ENCODE measurements at regions not wholly inside any gene's neighbourhood (a gene's known extent, or its start where the extent isn't known, plus 50 kb on each side); places are given as distances from the start of the nearest gene placed in this dataset.

DNA sequence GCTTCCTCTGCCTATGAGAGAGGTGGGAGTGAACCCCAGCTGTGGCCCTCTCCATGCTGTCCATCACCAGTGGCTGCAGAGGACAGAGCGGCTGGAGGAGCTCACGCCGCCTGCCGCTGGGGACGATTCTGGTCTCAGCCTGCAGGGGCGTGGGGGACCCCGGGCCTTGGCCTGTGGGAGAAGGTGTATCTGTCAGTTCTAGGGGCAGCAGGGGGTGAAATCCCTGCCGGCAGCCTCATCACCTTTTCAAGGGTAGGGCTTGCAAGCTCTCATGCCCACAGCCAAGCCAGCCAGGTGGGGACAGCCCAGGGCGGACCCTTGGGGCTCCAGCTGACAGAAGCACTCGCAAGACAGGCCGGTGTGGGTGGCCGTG is 80.2 kb downstream of the TSPAN17 start:
- H3K4me3 ChIP-seq (ENCODE audit: low read length in 2 of 2) = no peak overlapping the region
- H3K36me3 ChIP-seq (replicated peaks in 1 of 2; ENCODE audit: control insufficient read depth in 2 of 2, insufficient read depth in 2 of 2, low read length in 2 of 2) = no peaks in the 10 kb centered on the region
- peak overlapping the region; percentile 91 for H3K18ac ChIP-seq (ENCODE audit: low read length)
- no peak overlapping the region for H4K91ac ChIP-seq (ENCODE audit: low read depth, low read length, poor library complexity)
- no peak for DNase-seq (ENCODE audit: low spot score)
- no CpG with 5 or more reads among the region's 12 CpGs for WGBS, 2 donors (ENCODE audit: extremely low coverage in 2 of 2, insufficient read length in 2 of 2, insufficient replicate concordance in 1 of 2)
- peak overlapping the region; percentile 99 for H2AK5ac ChIP-seq (ENCODE audit: low read depth, low read length)
- no peak overlapping the region for H3K9ac ChIP-seq (ENCODE audit: low read depth, low read length, poor library complexity)
- H3K14ac ChIP-seq (ENCODE audit: low read length) = no peak overlapping the region
- H3K4me2 ChIP-seq (ENCODE audit: insufficient read depth, low read length, poor library complexity, severe bottlenecking) = no peak overlapping the region
- H3K23ac ChIP-seq (ENCODE audit: low read depth, low read length, poor library complexity) = peak overlapping the region; percentile 29
- peaks cover 0 to 36% of the 10 kb centered on the region in 2 donors for H3K4me1 ChIP-seq (ENCODE audit: control insufficient read depth in 2 of 2, insufficient read depth in 1 of 2, low read depth in 1 of 2, low read length in 2 of 2)
- peak overlapping the region; percentile 77 for H2BK5ac ChIP-seq (ENCODE audit: low read length)
- peaks cover 0 to 86% (median 0%) of the 10 kb centered on the region in 3 experiments for H3K27me3 ChIP-seq (ENCODE audit: control insufficient read depth in 3 of 3, insufficient read depth in 3 of 3, low read depth in 1 of 3, low read length in 3 of 3)
- no peak overlapping the region for H2AFZ ChIP-seq (ENCODE audit: low read length)
- H3K4ac ChIP-seq (ENCODE audit: low read length) = no peak overlapping the region
- no peaks in the 10 kb centered on the region for H3K79me1 ChIP-seq (ENCODE audit: low read depth, low read length)
- H2BK120ac ChIP-seq (ENCODE audit: low read depth, low read length) = peak overlapping the region; percentile 84
- H2BK12ac ChIP-seq (ENCODE audit: low read length) = peak overlapping the region; percentile 97
- H3K27ac ChIP-seq (replicated peaks; ENCODE audit: low read length) = no peak overlapping the region
- H4K8ac ChIP-seq (ENCODE audit: low read depth, low read length) = no peak overlapping the region
- peak overlapping the region; percentile 95 for H2BK15ac ChIP-seq (ENCODE audit: low read length)
- H3K9me3 ChIP-seq (replicated peaks in 1 of 2; ENCODE audit: control insufficient read depth in 2 of 2, insufficient read depth in 1 of 2, low read depth in 1 of 2, low read length in 2 of 2) = peaks cover 2 to 6% of the 10 kb centered on the region in 2 donors

DNA sequence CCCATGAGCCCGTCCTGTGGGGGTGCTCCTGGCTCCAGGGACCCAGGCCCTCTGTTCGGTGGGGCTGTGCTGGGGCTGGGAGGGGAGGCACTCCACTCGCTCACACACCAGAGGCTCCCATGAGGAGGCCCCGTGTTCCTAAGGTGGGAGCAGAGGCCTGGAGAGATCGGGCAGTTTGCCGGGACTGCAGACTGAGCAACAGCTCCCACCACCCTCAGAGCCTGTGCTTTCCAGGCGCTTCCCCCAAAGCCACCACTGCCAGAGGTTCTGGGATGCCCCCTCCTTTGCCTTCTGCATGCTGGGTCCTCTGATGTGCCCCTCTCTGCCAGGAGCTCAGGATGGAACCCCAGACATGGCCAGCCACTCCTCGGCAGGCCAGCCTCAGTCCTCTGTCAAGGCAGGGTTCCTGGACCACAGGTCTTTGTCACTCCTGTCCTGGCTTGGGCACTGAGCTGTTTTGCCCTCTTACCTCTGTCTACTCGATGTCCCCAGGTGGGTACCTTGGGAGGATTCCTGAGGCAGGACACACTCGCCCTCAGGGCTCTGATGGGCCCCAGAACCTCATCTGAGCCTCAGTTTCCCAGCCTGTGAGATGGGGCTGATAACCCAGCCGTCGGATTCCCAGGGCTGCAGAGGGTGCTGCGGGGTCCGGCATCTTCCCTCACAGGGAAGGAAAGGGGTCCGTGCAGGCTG is 80.8 kb downstream of the TSPAN17 start:
- H3K27me3 ChIP-seq (ENCODE audit: control insufficient read depth in 3 of 3, insufficient read depth in 3 of 3, low read depth in 1 of 3, low read length in 3 of 3) = peaks cover 0 to 84% (median 0%) of the 10 kb centered on the region in 3 experiments
- peak overlapping the region; percentile 87 for H3K18ac ChIP-seq (ENCODE audit: low read length)
- peak overlapping the region; percentile 64 for H2BK12ac ChIP-seq (ENCODE audit: low read length)
- H2BK120ac ChIP-seq (ENCODE audit: low read depth, low read length) = no peak overlapping the region
- no peak overlapping the region for H3K4me2 ChIP-seq (ENCODE audit: insufficient read depth, low read length, poor library complexity, severe bottlenecking)
- peak overlapping the region; percentile 99 for H2AK5ac ChIP-seq (ENCODE audit: low read depth, low read length)
- no peaks in the 10 kb centered on the region for H3K36me3 ChIP-seq (replicated peaks in 1 of 2; ENCODE audit: control insufficient read depth in 2 of 2, insufficient read depth in 2 of 2, low read length in 2 of 2)
- H3K4me1 ChIP-seq (ENCODE audit: control insufficient read depth in 2 of 2, insufficient read depth in 1 of 2, low read depth in 1 of 2, low read length in 2 of 2) = peaks cover 0 to 36% of the 10 kb centered on the region in 2 donors
- no peaks in the 10 kb centered on the region for H3K79me1 ChIP-seq (ENCODE audit: low read depth, low read length)
- H2AFZ ChIP-seq (ENCODE audit: low read length) = no peak overlapping the region
- no peak for DNase-seq (ENCODE audit: low spot score)
- H3K4ac ChIP-seq (ENCODE audit: low read length) = no peak overlapping the region
- H3K4me3 ChIP-seq (ENCODE audit: low read length in 2 of 2) = no peak overlapping the region
- H4K8ac ChIP-seq (ENCODE audit: low read depth, low read length) = no peak overlapping the region
- H3K27ac ChIP-seq (replicated peaks; ENCODE audit: low read length) = no peak overlapping the region
- no peak overlapping the region for H2BK5ac ChIP-seq (ENCODE audit: low read length)
- no peak overlapping the region for H4K91ac ChIP-seq (ENCODE audit: low read depth, low read length, poor library complexity)
- peaks cover 2 to 6% of the 10 kb centered on the region in 2 donors for H3K9me3 ChIP-seq (replicated peaks in 1 of 2; ENCODE audit: control insufficient read depth in 2 of 2, insufficient read depth in 1 of 2, low read depth in 1 of 2, low read length in 2 of 2)
- WGBS, 2 donors (ENCODE audit: extremely low coverage in 2 of 2, insufficient read length in 2 of 2, insufficient replicate concordance in 1 of 2) = no CpG with 5 or more reads among the region's 15 CpGs
- H3K23ac ChIP-seq (ENCODE audit: low read depth, low read length, poor library complexity) = no peak overlapping the region
- H3K14ac ChIP-seq (ENCODE audit: low read length) = no peak overlapping the region
- no peak overlapping the region for H3K9ac ChIP-seq (ENCODE audit: low read depth, low read length, poor library complexity)
- peak overlapping the region; percentile 95 for H2BK15ac ChIP-seq (ENCODE audit: low read length)

DNA sequence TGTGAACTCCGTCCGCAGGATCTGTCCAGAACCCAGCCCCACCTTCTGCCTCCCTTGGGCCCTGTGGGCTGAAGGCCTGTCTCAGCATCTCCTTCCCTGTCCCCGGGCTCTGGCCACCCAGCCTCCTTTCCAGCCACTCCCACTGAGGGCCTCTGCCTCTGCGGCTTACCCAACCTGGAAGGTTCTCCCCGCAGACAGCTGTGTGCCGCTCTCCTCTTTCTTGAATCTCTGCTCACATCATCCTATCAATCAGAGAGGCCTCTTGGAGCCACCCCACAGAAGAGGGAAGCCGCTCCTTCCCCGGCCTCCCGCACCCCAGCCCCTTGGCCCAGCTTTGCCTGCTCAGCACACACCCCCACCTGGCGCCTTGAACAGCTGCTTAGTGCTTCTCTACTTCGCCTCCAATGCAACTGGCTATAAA is 81.5 kb upstream of the UNC5A start:
- WGBS, 2 donors (ENCODE audit: extremely low coverage in 2 of 2, insufficient read length in 2 of 2, insufficient replicate concordance in 1 of 2) = no CpG with 5 or more reads among the region's 11 CpGs

GRCh38 chr5:176730815-176731475 is 79.4 kb upstream of the UNC5A start:
- DNase-seq (ENCODE audit: low spot score) = no peak
- no peak overlapping the region for H3K4me2 ChIP-seq (ENCODE audit: insufficient read depth, low read length, poor library complexity, severe bottlenecking)
- no peak overlapping the region for H2AFZ ChIP-seq (ENCODE audit: low read length)
- no peak overlapping the region for H4K91ac ChIP-seq (ENCODE audit: low read depth, low read length, poor library complexity)
- no peak overlapping the region for H3K4ac ChIP-seq (ENCODE audit: low read length)
- no peak overlapping the region for H3K14ac ChIP-seq (ENCODE audit: low read length)
- no peak overlapping the region for H4K8ac ChIP-seq (ENCODE audit: low read depth, low read length)
- peaks cover 2 to 6% of the 10 kb centered on the region in 2 donors for H3K9me3 ChIP-seq (replicated peaks in 1 of 2; ENCODE audit: control insufficient read depth in 2 of 2, insufficient read depth in 1 of 2, low read depth in 1 of 2, low read length in 2 of 2)
- peaks cover 0 to 20% of the 10 kb centered on the region in 2 donors for H3K4me1 ChIP-seq (ENCODE audit: control insufficient read depth in 2 of 2, insufficient read depth in 1 of 2, low read depth in 1 of 2, low read length in 2 of 2)
- H2BK12ac ChIP-seq (ENCODE audit: low read length) = no peak overlapping the region
- no peak overlapping the region for H2BK15ac ChIP-seq (ENCODE audit: low read length)
- no peaks in the 10 kb centered on the region for H3K79me1 ChIP-seq (ENCODE audit: low read depth, low read length)
- no peak overlapping the region for H2AK5ac ChIP-seq (ENCODE audit: low read depth, low read length)
- H3K9ac ChIP-seq (ENCODE audit: low read depth, low read length, poor library complexity) = no peak overlapping the region
- no peak overlapping the region for H3K18ac ChIP-seq (ENCODE audit: low read length)
- no peak overlapping the region for H2BK120ac ChIP-seq (ENCODE audit: low read depth, low read length)
- no peaks in the 10 kb centered on the region for H3K36me3 ChIP-seq (replicated peaks in 1 of 2; ENCODE audit: control insufficient read depth in 2 of 2, insufficient read depth in 2 of 2, low read length in 2 of 2)
- H3K4me3 ChIP-seq (ENCODE audit: low read length in 2 of 2) = no peak overlapping the region
- peaks cover 0 to 59% (median 0%) of the 10 kb centered on the region in 3 experiments for H3K27me3 ChIP-seq (ENCODE audit: control insufficient read depth in 3 of 3, insufficient read depth in 3 of 3, low read depth in 1 of 3, low read length in 3 of 3)
- no peak overlapping the region for H3K27ac ChIP-seq (replicated peaks; ENCODE audit: low read length)
- no peak overlapping the region for H2BK5ac ChIP-seq (ENCODE audit: low read length)
- no CpG with 5 or more reads among the region's 10 CpGs for WGBS, 2 donors (ENCODE audit: extremely low coverage in 2 of 2, insufficient read length in 2 of 2, insufficient replicate concordance in 1 of 2)
- H3K23ac ChIP-seq (ENCODE audit: low read depth, low read length, poor library complexity) = no peak overlapping the region

More for the DNA sequence above, 81.5 kb upstream of the UNC5A start:
- H3K79me1 ChIP-seq (ENCODE audit: low read depth, low read length) = no peaks in the 10 kb centered on the region
- no peak overlapping the region for H2AFZ ChIP-seq (ENCODE audit: low read length)
- H3K27me3 ChIP-seq (ENCODE audit: control insufficient read depth in 3 of 3, insufficient read depth in 3 of 3, low read depth in 1 of 3, low read length in 3 of 3) = peaks cover 0 to 77% (median 0%) of the 10 kb centered on the region in 3 experiments
- peak overlapping the region; percentile 33 for H2AK5ac ChIP-seq (ENCODE audit: low read depth, low read length)
- no peak overlapping the region for H3K9ac ChIP-seq (ENCODE audit: low read depth, low read length, poor library complexity)
- H3K14ac ChIP-seq (ENCODE audit: low read length) = no peak overlapping the region
- peak overlapping the region; percentile 72 for H3K18ac ChIP-seq (ENCODE audit: low read length)
- no peak overlapping the region for H3K4me2 ChIP-seq (ENCODE audit: insufficient read depth, low read length, poor library complexity, severe bottlenecking)
- H2BK120ac ChIP-seq (ENCODE audit: low read depth, low read length) = no peak overlapping the region
- H3K27ac ChIP-seq (replicated peaks; ENCODE audit: low read length) = no peak overlapping the region
- no peak overlapping the region for H4K91ac ChIP-seq (ENCODE audit: low read depth, low read length, poor library complexity)
- no peak overlapping the region for H2BK5ac ChIP-seq (ENCODE audit: low read length)
- H3K4ac ChIP-seq (ENCODE audit: low read length) = no peak overlapping the region
- H3K9me3 ChIP-seq (replicated peaks in 1 of 2; ENCODE audit: control insufficient read depth in 2 of 2, insufficient read depth in 1 of 2, low read depth in 1 of 2, low read length in 2 of 2) = peaks cover 2 to 6% of the 10 kb centered on the region in 2 donors
- H2BK15ac ChIP-seq (ENCODE audit: low read length) = peak overlapping the region; percentile 28
- no peak overlapping the region for H2BK12ac ChIP-seq (ENCODE audit: low read length)
- H3K23ac ChIP-seq (ENCODE audit: low read depth, low read length, poor library complexity) = no peak overlapping the region
- H3K36me3 ChIP-seq (replicated peaks in 1 of 2; ENCODE audit: control insufficient read depth in 2 of 2, insufficient read depth in 2 of 2, low read length in 2 of 2) = no peaks in the 10 kb centered on the region
- DNase-seq (ENCODE audit: low spot score) = no peak
- H3K4me3 ChIP-seq (ENCODE audit: low read length in 2 of 2) = no peak overlapping the region
- no peak overlapping the region for H4K8ac ChIP-seq (ENCODE audit: low read depth, low read length)
- H3K4me1 ChIP-seq (ENCODE audit: control insufficient read depth in 2 of 2, insufficient read depth in 1 of 2, low read depth in 1 of 2, low read length in 2 of 2) = peaks cover 0 to 29% of the 10 kb centered on the region in 2 donors
